IPS DF 19.7 (cell line): ENCODE measurements at regions not wholly inside any gene's neighbourhood (a gene's known extent, or its start where the extent isn't known, plus 50 kb on each side); places are given as distances from the start of the nearest gene placed in this dataset.

Source experiments
- DNase-seq: peaks from one replicate; pipeline ENCODE4 v3.0.0-alpha.2; 2013; ENCODE audit warnings: low read depth, low spot score

DNA sequence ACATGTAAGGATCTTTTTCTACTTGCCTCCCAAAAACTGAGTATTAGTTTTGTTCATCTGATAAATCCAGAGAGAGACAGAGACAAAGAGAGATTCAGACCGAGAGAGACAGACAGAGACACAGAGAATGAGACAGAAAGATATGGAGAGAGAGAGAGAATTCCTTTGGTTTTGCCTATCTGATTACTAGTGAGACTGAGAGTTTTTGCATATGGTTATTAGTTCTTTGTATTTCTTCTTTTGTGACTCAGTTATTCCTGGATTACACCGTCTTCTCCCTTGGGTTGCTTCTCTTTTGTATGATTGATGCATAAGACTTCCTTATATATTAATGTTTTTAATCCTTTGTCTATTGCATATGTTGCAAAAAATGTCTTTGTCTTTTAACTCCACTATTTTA, 91.2 kb upstream of the SPATA31C2 start:
- DNase-seq, result no peak

DNA sequence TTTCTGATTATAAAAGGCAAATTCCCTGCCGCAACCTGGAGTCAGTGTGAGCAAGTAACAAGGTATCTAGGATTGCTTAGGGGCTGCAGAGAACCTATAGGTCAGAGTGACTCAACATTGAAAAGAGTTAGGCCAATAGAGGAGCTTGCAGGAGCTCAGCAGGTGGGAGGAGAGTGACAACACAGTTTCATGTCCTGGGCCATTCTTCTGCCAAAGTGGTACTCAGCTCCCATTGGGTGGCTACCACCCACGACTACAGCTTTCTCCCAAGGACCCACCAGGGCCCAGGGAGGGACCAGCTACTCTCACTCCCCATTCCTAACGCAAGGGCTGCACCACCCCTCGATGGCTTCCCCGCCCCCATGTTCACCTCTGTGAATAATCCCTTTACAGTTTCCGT, 86.7 kb upstream of the SPATA31C2 start:
- DNase-seq, result no peak

DNA sequence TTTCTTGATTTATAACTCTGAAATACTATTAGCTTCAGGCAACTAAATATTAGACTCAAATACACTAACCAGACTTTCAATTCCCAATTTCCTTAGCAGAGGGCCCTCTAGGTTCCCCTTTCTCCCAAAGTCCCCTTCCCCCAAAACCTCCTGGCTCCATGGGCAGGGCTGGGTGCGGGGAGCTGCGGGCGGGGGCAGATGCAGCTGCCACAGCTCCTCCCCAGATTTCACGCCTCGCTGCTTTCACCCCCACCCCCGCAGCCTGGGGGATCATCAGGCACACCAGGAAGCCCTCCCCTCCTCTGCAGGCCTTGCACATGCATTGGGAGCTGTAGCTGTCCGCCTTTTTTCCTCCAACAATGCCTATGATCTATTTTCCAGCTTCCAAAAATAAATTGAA, 82.8 kb upstream of the SPATA31C2 start:
- DNase-seq, result no peak

DNA sequence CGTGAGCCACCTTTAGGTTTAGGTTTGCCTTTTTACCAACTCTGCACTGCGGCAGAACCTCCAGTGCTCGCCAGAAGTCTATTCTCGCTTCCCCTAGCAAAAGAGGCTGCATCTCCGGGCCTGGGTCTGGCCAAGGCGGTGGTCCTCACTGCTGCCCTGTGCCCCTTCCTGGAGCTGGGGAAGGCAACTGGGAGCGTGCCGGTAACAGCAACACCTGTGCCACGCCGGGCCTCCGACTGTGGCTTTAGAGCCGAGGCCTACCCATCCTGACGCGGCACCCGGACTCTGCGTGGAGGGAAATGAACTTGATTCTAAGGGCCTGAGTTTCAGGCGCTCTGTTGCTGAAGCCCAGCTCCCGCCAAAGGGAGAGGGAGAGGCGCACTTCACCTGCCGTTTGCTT, 82.4 kb upstream of the SPATA31C2 start:
- no peak for DNase-seq

DNA sequence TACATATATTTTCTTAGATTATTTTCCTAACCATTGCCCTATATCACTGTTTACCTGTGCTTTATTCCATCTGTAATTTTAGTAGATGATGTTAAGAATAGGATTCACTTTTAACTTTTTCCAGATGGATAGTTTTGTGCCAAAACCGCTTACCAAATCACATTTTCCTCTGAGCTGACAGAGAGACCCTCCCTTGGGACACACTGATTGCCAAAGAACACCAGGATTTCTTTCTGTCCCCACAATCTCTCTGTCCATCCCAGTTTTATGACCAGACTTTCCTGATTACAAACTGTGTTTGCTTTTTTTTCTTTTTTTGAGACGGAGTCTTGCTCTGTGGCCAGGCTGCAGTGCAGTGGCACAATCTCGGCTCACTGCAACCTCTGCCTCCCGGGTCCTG, 81.3 kb upstream of the SPATA31C2 start:
- DNase-seq, result no peak

DNA sequence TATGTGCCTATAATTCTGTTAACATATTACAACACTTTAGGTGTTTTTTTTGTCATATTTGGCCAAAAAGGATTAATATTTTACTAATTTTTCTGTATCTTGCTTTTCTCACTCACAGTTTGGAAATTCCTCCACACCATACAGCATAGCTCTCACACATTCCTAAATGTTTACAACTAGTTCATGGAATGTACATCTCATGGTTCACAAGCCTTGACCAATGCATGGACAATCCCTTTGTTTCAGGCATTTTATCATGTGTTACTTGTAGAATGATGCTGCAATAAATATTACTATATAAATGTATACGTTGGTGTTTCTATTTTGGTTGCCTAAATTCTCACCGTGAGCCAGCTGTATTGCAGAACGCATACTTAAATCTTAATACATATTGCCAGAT, 80.5 kb upstream of the SPATA31C2 start:
- no peak for DNase-seq

DNA sequence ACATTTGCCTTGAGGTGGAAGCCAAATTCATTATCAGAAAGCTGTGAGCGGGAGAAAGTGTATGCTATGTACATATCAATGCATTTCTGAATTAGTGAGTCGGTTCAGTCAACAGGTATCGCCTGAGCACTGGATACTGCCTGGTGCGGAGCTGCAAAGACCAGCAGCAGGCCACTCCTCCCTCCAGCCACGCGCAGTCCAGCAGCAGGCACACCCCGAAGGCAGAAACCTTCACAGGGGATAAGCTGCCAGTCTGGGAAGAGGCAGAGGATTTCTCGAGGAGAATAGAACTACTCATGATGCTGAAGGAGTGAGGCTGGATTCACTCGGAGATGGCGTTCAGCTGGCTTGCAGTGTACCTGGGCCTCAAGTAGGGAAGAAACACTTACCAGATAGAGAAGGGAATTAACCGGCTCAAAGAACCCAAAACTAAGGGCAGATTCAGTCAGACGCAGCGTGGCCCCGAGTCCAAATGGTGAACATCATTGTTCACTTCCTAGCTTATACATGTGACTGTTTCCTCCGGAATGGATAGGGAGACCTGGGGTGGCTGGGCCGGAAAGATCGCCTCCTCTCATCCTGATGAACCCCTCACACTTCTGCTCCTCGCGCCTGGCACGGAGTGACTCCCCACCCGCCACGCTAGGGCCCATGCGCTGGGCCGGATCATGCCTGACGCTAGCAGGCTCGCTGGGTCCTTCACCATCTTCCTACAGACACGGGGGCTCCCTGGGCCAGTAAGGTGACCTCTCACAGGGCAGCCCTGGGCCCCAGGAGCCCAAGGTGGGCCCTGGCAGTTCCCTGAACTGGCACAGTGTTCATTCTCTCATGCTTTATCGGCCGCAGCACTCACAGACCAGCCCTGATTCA, 78.1 kb upstream of the SPATA31C2 start:
- no peak for DNase-seq

GRCh38 chr9:88215196-88216125, 77.2 kb upstream of the SPATA31C2 start:
- DNase-seq, result no peak

GRCh38 chr9:88202321-88202720, 64.0 kb upstream of the SPATA31C2 start:
- no peak for DNase-seq

- no peak for DNase-seq
Measured at GRCh38 chr9:88198341-88198807, 60.1 kb upstream of the SPATA31C2 start.

DNA sequence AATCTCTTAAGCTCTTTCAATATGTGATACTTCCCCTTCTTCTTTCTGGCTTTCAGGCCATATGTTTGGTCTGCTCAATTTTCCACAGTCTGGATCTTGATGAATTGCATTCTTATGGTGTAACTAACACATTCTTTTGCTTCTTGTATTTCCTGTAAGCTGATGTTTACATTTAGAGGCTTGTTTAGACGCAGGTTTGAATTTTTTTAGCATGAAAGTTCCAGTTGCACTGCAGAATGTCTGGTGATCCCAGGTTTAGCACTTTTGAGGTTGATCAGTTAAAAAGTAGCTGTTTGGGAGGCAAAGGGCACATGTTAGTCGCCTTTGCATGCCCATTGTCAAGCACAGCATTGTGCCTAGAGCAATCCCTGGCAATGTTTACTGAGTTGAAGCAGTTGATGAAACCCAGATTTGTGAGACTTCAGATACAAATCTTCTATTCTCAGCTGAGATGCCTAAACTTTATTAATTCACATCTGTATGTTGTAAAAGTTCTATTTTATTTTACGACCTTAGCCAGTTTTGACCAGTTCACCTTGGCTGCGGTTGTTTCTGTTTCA, 59.6 kb upstream of the SPATA31C2 start:
- DNase-seq, result no peak

DNA sequence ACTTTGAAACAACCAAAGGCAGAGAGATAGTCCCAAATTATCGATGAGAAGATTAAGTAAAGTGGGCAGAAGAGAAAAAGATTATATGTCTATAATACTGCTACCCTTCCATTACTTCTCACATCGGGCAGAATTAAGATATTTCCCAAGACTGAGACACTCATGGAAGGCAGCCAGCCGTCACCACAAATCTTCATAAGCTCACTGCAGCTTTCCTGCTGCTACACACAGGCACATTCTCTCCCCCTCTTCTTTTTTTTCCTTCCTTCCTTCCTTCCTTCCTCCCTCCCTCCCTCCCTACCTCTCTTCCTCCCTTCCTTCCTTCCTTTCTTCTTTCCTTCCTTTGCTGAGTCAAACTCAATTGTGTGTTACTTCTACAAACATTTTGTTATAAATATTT, 58.7 kb upstream of the SPATA31C2 start:
- no peak for DNase-seq

DNA sequence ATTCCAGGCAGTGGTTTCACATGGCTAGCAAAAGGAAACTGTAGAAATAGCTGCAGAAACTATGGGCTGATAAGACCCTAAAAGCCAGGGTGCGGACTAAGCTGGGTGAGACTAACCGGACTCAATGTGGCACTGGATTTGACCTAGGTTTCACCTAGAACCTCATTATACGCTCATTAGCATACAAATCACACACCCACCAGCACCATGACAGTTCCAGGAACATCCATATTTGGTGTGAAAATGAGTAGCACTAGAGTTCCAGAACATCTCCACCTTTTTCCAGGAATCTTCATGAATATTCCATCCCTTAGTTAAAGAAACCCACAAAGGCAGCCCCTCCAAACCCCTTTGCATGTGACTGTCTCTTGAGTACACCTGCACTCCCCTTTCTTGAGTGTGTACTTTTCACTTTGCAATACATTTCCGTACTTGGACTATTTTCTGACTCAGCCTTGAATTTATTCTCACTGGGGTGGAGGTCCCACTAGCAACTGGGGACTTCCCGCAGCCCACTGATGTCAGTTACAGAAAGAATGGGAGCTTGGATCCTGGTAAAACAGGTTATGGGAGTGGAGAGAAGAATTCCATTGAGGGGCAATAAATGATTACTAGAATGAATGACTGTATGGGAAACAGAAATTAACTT, 58.0 kb upstream of the SPATA31C2 start:
- DNase-seq, result no peak

GRCh38 chr9:88193766-88194165, 55.5 kb upstream of the SPATA31C2 start:
- no peak for DNase-seq

DNA sequence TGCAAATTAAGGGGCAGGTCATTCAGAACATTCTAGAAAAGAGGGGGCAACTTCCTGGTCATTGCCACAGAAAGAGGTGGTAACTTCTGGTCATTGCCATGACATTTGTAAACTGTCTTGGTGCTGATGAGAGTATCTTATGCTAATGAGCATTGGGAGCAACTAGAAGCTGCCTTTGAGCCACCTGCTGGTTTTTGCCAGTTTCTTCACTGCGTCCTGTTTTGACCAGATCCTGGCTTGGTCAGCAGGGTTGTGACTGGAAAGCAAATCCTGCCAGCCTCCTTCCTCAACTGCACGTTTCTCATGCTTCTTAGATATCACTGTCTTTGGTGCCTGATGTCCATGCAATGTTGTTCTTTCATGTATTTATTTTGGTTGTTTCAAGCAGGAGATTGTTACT, 53.2 kb upstream of the SPATA31C2 start:
- no peak for DNase-seq

DNA sequence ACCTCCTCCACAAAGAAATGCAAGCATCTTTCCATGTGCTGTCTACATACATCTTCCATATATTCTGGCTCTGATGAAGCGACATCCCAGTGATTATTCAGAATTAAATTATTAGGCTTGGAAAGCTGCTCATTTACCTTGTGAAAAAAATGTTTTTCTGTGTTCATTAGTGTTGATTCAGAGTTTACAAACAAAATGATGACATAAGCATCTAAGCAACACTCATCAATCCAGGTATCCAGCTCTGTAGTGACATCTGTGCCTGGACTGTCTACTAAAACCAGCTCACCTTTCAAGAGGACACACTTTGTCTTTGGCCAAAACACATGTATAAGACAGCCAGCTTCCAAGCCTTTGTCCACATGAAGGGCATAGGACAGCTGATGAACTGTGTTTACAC, 51.1 kb upstream of the SPATA31C2 start:
- no peak for DNase-seq
